Stimulated activated naive CD8-positive, alpha-beta T cell treated with anti-CD3 and anti-CD28 coated beads, Interleukin-15, Interleukin-2, amounts not matched to agents 100 U/mL and 50 U/mL, for 24 hours (primary cell): ENCODE measurements at regions not wholly inside any gene's neighbourhood (a gene's known extent, or its start where the extent isn't known, plus 50 kb on each side); places are given as distances from the start of the nearest gene placed in this dataset.

ENCODE experiments used
- ATAC-seq: fragments of 150-1000 bp; cut with Tn5 transposase; one replicate; pipeline ENCODE4 v1.10.0; 2021
- DNase-seq: peaks from one replicate; pipeline ENCODE4 v3.0.0; 2021

DNA sequence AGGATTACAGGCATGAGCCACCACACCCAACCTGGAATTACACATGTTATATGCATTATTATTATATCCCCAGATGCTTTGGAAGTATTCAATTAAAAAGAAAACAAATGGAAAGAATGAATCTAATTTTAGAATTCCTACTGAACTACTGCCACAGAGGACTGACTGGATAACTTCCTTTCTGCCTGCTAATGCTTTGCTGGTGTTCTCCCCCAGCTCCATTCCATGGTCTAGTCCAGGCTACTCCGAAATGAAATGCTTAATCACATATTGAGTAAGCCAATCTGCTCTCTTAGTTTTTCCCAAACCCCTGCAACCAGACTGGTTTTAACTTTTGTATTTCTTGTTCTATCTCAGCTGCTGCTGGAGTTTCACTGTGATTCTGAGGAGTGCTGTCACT is 519.1 kb downstream of the SOX11 start:
- no peak for ATAC-seq
- DNase-seq = no peak

- ATAC-seq (no peak), DNase-seq (no peak)
These were observed 520.3 kb downstream of the SOX11 start for GRCh38 chr2:6212491-6212890.

GRCh38 chr2:6213056-6213780 is 521.0 kb downstream of the SOX11 start:
- DNase-seq = no peak
- no peak for ATAC-seq

GRCh38 chr2:6214471-6214870 is 522.3 kb downstream of the SOX11 start:
- ATAC-seq = no peak
- no peak for DNase-seq

DNA sequence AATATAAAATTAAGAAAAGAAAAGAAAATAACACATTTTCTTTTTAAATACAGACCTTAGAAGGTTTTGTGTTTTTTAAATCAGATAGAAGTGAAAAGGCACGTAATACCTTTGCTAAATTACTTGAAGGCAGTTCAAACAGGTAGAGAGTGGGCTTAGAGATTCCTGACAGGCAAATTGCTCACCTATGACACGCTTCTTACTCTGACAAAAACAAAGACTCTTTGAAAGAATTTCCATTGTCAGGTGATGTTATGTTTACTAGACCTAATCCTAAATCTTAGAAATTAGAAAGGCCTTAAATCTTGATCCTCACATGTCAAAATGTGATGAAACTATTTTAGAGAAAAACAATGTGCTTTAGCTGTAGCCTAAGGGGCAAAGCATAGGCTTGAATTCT is 522.9 kb downstream of the SOX11 start:
- no peak for DNase-seq
- no peak for ATAC-seq

DNA sequence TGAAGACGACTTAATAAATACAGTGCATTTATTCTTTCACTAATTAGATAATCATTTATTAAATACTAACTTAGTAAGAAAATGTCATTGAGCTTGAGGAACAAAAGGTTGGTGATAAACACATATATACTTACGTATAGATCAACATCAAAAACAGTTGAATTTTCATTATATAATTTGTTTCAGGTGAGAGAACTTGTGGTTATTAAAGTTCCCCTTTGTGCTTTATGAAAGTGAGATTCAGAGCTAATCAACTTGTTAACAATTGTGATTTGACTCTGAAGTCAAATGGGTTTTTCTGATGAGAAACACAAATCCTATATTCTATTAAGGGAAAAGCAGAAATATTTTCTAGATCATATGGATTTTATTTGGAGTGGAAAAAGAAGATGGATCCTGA is 524.0 kb downstream of the SOX11 start:
- DNase-seq (no peak), ATAC-seq (no peak)

DNA sequence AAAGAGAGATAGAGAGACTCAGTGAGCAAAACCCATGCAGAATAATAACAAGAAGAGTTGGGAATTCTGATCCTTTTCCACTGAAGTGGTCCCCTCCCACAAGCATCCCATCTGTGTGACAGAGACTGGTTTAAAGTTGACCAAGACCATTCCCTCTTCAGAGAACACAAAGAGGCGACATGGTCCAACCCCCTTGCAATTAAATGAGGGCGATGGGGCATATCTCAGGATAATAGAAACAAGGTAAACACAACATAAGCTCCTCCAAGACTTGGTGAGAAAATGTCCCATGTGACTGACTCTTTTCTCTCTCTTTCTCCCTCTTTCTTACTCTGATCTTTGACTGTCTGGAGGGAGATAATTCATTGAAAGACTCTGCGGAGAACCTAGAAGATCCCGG is 526.7 kb downstream of the SOX11 start:
- DNase-seq (no peak), ATAC-seq (no peak)

- ATAC-seq (no peak), DNase-seq (no peak)
These were observed 527.7 kb downstream of the SOX11 start for GRCh38 chr2:6219906-6220305.

DNA sequence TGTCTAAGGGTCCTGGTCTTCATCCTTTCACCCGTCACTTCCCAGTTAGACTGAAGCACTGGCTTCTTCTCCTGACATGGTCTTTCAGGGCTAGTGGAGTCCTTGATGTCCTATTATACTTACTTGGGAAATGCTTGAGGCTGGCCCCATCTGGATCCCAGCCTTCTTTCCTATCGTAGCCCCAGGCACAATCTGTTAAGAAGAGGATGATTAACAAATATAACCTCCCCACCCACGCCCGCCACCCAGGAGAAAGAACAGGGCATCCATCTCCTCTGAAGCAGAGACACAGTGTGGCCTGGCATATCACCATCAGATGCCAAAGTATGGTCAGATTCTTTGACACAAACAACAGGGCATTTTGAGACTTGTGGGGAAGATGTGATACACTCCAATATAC is 530.1 kb downstream of the SOX11 start:
- no peak for DNase-seq
- no peak for ATAC-seq

- ATAC-seq (no peak), DNase-seq (no peak)
These were observed 532.1 kb downstream of the SOX11 start for GRCh38 chr2:6224267-6224666.

GRCh38 chr2:6228251-6228650 is 536.1 kb downstream of the SOX11 start:
- DNase-seq = no peak

DNA sequence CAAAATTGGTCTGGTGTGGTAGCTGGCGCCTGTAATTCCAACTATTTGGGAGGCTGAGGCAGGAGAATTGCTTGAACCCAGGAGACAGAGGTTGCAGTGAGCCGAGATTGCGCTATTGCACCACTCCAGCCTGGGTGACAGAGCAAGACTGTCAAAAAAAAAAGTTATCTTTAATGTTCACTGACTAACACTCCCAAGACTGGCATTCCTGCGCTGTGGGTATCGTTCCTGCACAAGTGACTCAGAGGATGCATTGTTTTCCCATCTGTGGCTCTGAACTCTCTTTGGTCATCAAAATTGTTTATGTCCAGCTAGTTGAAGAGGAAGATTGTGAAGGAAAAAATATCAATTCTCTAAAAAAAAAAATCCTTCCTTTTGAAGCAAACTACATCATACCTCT is 539.0 kb downstream of the SOX11 start:
- DNase-seq (no peak), ATAC-seq (no peak)

More at GRCh38 chr2:6228251-6228650, 536.1 kb downstream of the SOX11 start:
- no peak for ATAC-seq

DNA sequence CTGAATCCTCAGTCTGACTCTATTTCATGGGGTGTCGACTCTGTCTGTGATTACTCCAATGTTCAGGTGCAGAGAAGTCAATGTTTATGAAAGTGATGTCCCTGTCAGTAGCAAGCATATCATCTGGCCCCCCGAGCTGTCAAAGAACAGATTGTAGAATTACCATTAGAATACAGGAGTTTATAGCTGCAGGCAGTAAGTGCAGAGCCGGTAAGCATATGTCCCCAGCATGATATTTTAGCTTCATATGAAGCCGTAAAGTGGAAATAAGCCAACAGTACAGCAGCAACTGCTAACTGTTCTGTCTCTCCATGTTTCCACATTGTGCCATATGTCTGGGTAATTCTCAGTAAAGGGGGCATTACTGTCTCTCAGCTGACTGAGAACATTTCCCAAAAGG is 541.8 kb downstream of the SOX11 start:
- ATAC-seq (no peak), DNase-seq (no peak)

DNA sequence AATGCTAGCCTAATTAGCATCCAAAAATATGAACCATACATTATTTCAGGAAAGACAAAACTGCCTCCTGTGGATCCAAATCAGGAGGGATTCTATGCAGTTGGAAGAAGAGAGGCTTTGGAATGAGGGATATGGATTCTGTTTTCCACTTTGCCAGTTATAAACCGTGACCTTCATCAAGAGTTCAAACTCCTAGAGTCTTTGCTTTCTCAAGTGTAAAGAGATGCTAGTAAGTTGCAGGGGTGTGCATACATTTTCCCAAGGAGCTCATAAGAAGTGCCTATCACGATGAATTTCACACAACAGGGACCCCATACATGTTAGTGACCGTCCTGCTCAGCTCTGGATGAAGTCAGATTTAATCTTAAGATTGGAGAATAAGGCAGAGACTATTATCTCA is 542.5 kb downstream of the SOX11 start:
- no peak for DNase-seq

GRCh38 chr2:6236317-6236716 is 544.1 kb downstream of the SOX11 start:
- DNase-seq = no peak
- no peak for ATAC-seq

More for the DNA sequence above, 542.5 kb downstream of the SOX11 start:
- no peak for ATAC-seq

GRCh38 chr2:6237039-6237660 is 545.0 kb downstream of the SOX11 start:
- DNase-seq = no peak
- ATAC-seq = no peak

DNA sequence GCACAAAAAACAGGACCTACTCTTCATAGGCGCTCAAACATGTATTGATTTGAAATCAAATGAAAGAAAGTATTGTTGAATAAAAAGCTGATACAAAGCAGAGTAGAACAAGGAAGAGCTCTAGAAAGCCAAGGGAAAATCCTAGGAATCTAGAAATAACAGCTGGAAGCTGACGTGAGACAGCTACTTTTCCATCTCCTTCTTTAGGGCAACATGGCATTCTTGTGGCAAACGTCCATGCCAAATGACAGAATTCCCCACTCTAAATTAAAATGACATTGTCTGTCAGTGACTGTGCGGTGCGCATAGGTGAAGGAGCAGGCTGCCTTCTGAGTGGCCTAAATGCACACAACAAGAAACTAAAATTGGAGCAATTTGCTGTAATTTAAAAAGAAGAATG is 557.4 kb downstream of the SOX11 start:
- no peak for ATAC-seq
- DNase-seq = no peak

- ATAC-seq = no peak
- no peak for DNase-seq
These were observed 562.3 kb downstream of the SOX11 start for GRCh38 chr2:6254441-6254840.

DNA sequence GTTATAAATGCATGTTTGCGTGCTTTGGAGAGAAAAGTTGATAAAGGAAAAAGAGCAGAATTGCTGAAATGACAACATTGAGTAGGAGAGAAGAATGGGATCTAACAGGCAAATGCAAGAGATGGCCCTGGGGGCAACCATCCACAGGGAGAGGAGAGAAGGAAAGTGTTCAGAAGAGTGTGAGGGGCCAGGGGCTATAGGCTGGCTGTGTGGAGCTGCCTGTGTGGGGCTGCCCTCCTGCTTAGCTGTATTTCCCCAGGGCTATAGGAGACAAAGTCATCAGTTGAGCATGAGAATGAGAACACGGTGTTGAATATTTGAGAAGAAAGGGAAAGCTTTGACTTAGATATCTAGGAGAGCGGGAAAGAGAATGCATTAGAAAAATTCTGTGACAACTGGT is 572.0 kb downstream of the SOX11 start:
- DNase-seq (no peak), ATAC-seq (no peak)

- no peak for ATAC-seq
- no peak for DNase-seq
These were observed 584.2 kb downstream of the CMPK2 start for GRCh38 chr2:6281524-6281923.

GRCh38 chr2:6283259-6283658 is 582.4 kb downstream of the CMPK2 start:
- ATAC-seq = no peak
- no peak for DNase-seq

DNA sequence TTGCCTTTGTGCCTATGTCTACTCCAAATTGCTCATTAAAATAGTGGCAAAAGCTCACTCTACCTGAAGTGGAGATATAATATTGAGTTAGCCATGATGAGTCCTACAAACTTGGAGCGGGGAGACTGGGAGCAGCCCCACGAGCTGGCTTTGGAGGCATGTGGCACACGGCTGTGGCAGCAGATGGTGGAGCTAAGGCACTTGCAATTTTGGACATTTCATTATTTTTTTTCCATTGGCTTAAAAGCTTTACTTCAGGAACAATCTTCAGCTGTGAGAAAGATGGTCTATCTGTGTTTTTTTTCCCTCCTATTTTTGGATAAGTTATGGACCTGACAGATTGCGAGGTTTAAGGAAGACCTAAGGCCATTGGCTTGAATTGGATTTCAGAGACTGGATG is 578.3 kb downstream of the CMPK2 start:
- ATAC-seq (no peak), DNase-seq (no peak)

DNA sequence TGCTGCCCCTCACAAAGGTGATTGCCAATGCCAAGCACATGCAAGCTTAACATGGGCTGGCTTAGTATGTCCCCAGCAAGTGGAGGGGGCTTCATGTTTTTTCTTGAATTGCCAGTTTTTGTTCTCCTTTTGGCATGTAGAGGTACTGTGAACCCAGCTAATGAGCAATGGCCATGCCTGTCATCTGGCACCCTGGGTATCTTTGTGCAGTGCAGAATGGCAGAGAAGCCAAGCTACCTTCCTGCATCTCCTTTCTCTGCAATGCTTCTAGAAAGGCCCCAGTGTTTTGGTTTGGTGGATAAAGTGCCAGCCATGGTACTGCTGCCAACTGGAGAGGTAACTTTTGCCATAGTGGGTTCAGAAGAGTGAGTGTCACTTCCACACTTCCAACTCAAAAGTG is 576.9 kb downstream of the CMPK2 start:
- ATAC-seq (no peak), DNase-seq (no peak)
